ENCODE measurements at regions not wholly inside any gene's neighbourhood (a gene's known extent, or its start where the extent isn't known, plus 50 kb on each side); places are given as distances from the start of the nearest gene placed in this dataset.
"Not testable (repeated sequence)": the region's sequence is repeated elsewhere in the genome, so short reads cannot be mapped to it uniquely, and the experiment has no call there.

DNA sequence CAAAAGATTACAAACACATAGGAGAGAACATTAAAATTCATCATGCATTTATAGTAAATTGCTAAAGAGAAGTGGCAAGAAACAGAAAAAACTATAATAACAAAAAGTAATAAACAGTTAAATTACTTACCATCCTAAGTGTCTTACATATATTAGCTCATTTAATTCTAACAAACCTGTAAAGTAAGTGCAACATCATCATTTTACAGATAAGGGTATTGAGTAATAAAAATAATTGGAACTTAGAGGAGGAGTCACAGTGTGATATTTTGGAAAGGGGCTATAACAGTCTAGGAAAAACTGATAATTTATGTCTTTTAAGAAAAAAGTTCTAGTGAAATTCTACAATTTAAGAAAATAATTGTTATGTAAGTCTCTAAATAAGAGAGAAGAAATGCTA, 592.8 kb downstream of the DMRTA1 start:
- no peak for DNase-seq (ENCODE audit: low read depth)
- TF ChIP-seq, protein P1, sequence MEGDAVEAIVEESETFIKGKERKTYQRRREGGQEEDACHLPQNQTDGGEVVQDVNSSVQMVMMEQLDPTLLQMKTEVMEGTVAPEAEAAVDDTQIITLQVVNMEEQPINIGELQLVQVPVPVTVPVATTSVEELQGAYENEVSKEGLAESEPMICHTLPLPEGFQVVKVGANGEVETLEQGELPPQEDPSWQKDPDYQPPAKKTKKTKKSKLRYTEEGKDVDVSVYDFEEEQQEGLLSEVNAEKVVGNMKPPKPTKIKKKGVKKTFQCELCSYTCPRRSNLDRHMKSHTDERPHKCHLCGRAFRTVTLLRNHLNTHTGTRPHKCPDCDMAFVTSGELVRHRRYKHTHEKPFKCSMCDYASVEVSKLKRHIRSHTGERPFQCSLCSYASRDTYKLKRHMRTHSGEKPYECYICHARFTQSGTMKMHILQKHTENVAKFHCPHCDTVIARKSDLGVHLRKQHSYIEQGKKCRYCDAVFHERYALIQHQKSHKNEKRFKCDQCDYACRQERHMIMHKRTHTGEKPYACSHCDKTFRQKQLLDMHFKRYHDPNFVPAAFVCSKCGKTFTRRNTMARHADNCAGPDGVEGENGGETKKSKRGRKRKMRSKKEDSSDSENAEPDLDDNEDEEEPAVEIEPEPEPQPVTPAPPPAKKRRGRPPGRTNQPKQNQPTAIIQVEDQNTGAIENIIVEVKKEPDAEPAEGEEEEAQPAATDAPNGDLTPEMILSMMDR (conservative IDR thresholded peaks at IDR 0.05; ENCODE audit: low read depth, low read length), result no peak
- H3K4me3 ChIP-seq (ENCODE audit: low read depth, low read length), result no peak overlapping the region

DNA sequence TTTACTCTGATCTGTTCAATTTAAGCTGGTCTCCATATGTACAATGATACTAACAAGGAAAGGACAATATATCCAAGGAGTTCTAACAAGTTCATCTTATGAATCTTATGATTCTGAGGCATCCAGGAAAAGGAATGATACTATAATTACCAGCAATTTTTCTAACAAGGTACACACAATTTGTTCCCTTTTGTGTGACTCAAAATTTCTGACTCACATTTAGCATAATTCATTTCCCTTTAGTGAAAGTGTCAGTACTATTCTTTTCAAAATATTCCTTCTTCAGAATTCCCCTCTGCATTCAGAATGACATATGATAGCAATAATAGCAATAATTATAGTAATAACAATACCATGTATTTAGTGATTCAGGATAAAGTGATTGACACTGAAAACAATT, 594.8 kb downstream of the DMRTA1 start:
- H3K4me3 ChIP-seq (ENCODE audit: low read depth, low read length), result no peak overlapping the region
- TF ChIP-seq, protein P1 (conservative IDR thresholded peaks at IDR 0.05; ENCODE audit: low read depth, low read length), result no peak
- DNase-seq (ENCODE audit: low read depth), result no peak

DNA sequence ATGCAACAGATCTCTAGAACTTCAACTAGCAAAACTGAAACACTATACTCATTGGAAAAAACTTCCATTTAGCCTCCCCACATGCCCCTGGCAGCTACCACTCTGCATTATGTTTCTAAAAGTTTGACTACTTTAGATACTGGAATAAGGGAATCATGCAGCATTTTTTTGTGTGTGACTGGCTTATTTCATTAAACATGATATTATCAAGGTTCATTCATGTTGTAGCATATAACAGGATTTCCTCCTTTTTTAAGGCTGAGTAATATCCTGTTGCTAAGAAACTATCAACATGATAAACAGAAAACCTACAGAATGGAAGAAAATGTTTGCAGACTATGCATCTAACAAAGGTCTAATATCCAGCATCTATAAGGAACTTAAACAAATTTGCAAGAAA, 597.9 kb downstream of the DMRTA1 start:
- no peak for DNase-seq (ENCODE audit: low read depth)
- TF ChIP-seq, protein P1 (conservative IDR thresholded peaks at IDR 0.05; ENCODE audit: low read depth, low read length), result no peak
- H3K4me3 ChIP-seq (ENCODE audit: low read depth, low read length), result no peak overlapping the region

DNA sequence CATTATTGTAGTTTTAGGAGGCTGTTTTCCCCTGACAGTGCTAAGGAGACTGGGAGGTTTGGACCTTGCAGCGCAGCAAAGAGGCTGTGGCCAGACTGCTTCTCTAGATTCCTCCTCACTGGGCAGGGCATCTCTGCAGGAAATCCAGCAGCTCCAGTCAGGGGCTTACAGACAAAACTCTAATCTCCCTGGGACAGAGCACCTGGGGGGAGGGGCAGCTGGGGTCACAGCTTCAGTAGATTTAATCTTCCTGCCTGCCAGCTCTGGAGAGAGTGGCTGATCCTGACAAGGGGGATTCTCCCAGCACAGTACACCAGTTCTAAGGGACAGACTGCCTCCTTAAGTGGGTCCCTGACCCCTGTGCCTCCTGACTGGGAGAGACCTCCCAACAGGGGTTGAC, 599.4 kb downstream of the DMRTA1 start:
- H3K4me3 ChIP-seq (ENCODE audit: low read depth, low read length); DNase-seq (ENCODE audit: low read depth): not testable (repeated sequence)

DNA sequence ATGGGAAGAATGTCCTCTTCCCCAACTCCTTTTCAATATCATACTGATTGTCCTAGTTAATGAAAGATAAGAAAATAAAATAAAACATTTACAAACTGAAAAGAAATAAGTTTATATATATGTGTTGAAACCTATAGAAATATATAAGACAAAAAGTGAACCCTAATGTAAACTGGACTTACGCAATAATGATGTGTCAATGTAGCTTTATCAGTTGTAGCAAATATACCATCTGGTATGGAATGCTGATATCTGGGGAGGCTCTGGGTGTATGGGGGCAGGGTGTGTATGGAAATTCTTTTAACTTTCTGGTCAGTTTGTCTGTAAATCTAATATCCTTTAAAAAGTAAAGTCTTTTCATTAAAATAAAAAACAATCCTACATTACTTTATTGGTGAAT, 603.9 kb downstream of the DMRTA1 start:
- TF ChIP-seq, protein P1 (conservative IDR thresholded peaks at IDR 0.05; ENCODE audit: low read depth, low read length), result no peak
- no peak for DNase-seq (ENCODE audit: low read depth)
- no peak overlapping the region for H3K4me3 ChIP-seq (ENCODE audit: low read depth, low read length)

DNA sequence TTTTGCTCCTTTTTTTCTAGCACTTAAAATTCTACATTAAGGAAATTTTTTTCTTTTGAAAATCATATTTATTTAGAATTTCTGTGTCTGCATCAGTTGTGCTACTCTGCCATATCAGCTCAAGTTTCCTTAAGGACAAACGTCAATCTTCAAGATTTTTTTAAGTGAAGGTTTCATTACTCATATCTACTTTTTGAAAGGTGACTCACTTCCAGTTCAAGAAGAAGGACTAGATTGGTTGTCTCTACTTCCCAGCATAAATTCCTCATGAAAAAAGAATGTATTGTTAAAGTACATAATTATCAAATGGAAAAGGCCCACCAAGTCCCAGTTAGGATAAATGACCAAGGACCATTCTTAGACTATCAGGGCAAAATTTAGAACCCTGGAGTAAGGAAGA, 626.5 kb downstream of the DMRTA1 start:
- no peak overlapping the region for H3K4me3 ChIP-seq (ENCODE audit: low read depth, low read length)
- TF ChIP-seq, protein P1 (conservative IDR thresholded peaks at IDR 0.05; ENCODE audit: low read depth, low read length), result no peak
- no peak for DNase-seq (ENCODE audit: low read depth)

DNA sequence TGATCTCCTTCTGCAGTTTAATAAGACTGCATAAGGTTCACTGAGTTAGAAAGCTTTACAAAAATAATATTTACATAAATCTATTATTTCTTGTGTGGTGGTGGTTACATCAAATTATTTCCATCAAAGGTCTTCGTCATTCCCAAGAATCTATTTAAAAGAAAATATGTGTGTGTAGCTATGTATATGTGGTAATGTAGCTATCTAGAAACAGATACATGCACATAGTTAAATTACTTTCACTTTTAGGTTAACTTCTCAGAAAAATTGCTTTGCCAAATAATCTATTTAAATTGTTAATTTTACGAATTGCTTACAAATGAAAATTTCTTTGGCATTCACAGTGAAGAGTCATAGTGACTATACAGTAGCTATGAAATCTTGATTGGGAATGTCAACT, 633.2 kb downstream of the DMRTA1 start:
- H3K4me3 ChIP-seq (ENCODE audit: low read depth, low read length), result no peak overlapping the region
- DNase-seq (ENCODE audit: low read depth), result no peak
- TF ChIP-seq, protein P1 (conservative IDR thresholded peaks at IDR 0.05; ENCODE audit: low read depth, low read length), result no peak

DNA sequence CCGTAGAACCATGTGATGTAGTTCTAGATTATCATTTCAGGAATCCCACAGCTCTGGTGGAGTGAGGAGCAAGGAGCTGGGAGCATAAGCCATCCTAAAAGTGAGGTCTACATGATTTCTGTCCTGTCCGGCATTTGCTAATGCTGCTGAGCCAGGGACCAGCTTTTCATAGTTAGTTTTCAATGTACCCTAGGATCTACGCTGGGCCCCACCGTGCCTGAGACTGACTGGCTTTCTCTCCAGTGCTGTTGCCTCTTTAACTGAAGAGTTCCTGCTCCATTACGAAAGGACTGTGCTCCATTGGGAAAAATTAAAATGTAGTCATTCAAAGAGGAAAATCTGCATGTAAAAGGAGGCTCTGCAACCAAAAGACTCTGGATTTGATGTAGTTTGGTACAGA, 634.8 kb downstream of the DMRTA1 start:
- DNase-seq (ENCODE audit: low read depth), result no peak
- TF ChIP-seq, protein P1 (conservative IDR thresholded peaks at IDR 0.05; ENCODE audit: low read depth, low read length), result no peak
- H3K4me3 ChIP-seq (ENCODE audit: low read depth, low read length), result no peak overlapping the region
